ENCODE measurements at regions not wholly inside any gene's neighbourhood (a gene's known extent, or its start where the extent isn't known, plus 50 kb on each side); places are given as distances from the start of the nearest gene placed in this dataset.
A peak's percentile ranks its signal among the peaks of the same experiment; 100 is the strongest.

DNA sequence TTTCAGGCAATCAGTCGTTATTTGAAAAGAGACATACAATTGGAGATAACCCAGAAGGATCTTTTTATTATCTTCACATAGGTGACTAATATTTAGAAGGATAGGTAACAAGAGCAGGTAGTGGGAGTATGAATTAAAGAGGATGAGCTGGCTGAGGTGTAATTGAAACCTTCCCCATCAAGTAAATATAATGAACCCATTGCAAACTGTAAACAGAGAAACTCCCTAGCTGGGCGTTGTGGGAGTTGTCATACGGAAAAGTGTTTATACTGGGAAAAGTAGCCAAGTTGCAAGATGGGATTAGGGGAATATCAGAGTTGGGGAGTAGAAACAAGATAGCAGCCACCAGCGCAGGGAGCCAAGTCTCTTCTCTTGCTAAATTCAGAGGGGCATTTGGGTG is 448.4 kb downstream of the COG6 start:
- intact Hi-C loops (cut with DNase I; ENCODE audit: low total_unique reads): no loop called here
- peaks cover 0 to 11% (median 4%) of the 10 kb centered on the region in 4 donors for H3K9me3 ChIP-seq
- DNase-seq: no peak
- no peak overlapping the region for H3K27ac ChIP-seq
- H3K4me1 ChIP-seq: no peaks in the 10 kb centered on the region
- H3K27me3 ChIP-seq: no peaks in the 10 kb centered on the region
- no peaks in the 10 kb centered on the region for H3K36me3 ChIP-seq
- H3K4me3 ChIP-seq: no peak overlapping the region
- WGBS, 5 donors: 56 to 70% (median 64%) methylated on average over 4 of the region's 4 CpGs
- no peak for TF ChIP-seq EP300 (IDR thresholded peaks at IDR 0.05)

DNA sequence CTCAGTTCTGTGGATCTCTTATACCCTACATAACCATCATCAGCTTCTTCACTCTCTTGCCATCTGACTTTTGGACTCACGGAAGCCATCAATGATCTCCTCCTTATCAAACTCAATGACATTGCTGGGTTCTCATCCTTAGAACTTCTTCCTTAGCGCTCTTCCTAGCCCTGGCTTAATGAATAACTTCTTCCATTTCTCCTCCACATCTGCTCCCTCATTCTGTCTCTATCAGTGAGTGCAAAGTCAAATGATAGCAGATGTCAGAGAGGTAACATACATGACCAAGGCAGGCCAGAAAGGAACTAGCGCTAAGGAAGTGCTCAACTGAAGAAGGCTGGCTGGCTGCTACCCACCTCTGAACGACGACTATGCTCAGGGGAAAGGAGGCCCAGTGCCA is 449.8 kb downstream of the COG6 start:
- DNase-seq: no peak
- Histone ChIP-seq H3K9me3 (no peaks in the 10 kb centered on the region), H3K27me3 (no peaks in the 10 kb centered on the region), H3K4me1 (no peaks in the 10 kb centered on the region), H3K36me3 (no peaks in the 10 kb centered on the region), H3K27ac (no peak overlapping the region), H3K4me3 (no peak overlapping the region)
- intact Hi-C loops (cut with DNase I; ENCODE audit: low total_unique reads): no loop called here
- WGBS, 5 donors: 88 to 93% (median 90%) methylated on average over 5 of the region's 5 CpGs
- TF ChIP-seq POLR2A (IDR thresholded peaks at IDR 0.05): no peak
- no peak for TF ChIP-seq POLR2AphosphoS5 (IDR thresholded peaks at IDR 0.05)
- TF ChIP-seq, protein P1, sequence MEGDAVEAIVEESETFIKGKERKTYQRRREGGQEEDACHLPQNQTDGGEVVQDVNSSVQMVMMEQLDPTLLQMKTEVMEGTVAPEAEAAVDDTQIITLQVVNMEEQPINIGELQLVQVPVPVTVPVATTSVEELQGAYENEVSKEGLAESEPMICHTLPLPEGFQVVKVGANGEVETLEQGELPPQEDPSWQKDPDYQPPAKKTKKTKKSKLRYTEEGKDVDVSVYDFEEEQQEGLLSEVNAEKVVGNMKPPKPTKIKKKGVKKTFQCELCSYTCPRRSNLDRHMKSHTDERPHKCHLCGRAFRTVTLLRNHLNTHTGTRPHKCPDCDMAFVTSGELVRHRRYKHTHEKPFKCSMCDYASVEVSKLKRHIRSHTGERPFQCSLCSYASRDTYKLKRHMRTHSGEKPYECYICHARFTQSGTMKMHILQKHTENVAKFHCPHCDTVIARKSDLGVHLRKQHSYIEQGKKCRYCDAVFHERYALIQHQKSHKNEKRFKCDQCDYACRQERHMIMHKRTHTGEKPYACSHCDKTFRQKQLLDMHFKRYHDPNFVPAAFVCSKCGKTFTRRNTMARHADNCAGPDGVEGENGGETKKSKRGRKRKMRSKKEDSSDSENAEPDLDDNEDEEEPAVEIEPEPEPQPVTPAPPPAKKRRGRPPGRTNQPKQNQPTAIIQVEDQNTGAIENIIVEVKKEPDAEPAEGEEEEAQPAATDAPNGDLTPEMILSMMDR (IDR thresholded peaks at IDR 0.05): no peak
- no peak for TF ChIP-seq EP300 (IDR thresholded peaks at IDR 0.05)

DNA sequence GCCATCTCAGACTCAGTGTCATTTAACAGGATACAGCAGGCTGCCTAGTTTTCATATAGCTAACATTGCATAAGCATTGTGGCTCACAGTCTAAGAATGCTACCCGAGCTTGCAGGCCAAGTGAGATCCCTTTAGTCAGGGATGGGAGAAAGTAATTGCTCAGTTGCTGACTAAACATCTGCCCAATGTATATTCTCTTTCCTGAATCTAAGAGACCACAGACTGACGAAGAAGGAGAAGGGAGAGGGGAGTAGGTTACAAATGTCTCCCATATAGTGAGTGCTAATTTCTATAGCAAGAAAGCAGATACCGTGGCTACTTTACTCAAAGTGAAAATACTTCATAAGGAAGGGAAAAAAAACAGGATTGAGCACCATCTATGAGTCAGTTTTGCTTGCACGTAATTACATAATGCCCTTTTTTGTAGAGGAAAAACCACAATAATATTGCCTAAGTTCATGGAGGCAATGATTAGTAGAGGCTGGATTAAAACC is 453.9 kb downstream of the COG6 start:
- no peaks in the 10 kb centered on the region for H3K27me3 ChIP-seq
- H3K4me3 ChIP-seq: no peak overlapping the region
- no peaks in the 10 kb centered on the region for H3K9me3 ChIP-seq
- H3K27ac ChIP-seq: peak overlapping the region in 2 of 5 donors; percentile 11 to 15
- TF ChIP-seq EP300 (IDR thresholded peaks at IDR 0.05) (no peak), POLR2A (IDR thresholded peaks at IDR 0.05) (no peak), POLR2AphosphoS5 (IDR thresholded peaks at IDR 0.05) (no peak)
- TF ChIP-seq, protein P1 (IDR thresholded peaks at IDR 0.05): no peak
- H3K36me3 ChIP-seq: no peaks in the 10 kb centered on the region
- intact Hi-C loops (cut with DNase I; ENCODE audit: low total_unique reads): no loop called here
- DNase-seq: no peak
- 63 to 85% (median 74%) methylated on average over 4 of the region's 4 CpGs for WGBS, 5 donors
- peaks cover 0 to 8% (median 2%) of the 10 kb centered on the region in 4 donors for H3K4me1 ChIP-seq

DNA sequence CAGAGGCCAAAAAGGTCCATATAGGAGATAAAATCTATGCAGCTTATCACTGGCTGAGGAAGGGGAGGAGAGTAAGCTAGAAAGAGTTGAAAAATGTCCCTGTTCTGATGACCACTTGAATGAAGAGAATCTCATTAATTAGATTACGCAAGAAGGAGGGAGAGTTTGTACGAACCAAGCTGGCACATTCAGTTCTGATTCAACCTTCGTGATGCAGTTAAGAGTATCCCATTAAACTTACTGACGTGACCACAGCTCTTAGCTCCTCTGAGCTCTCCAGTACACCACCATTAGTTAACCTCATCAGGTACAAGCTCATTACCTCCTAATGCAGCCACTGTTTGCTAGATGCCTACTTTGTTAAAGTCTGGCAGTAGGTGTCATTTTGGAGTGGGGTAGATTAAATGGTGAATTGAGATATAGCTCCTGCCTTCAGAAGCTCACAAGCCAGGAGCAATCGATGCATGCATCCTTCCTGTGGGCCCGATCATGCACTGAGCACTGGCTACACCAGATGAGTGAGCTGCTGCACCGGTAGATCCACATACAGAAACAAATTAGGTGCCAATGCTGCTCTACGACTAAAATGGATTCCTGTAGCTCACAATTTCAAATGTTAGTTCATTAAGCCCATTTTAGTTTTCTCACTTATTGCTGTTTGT is 458.3 kb downstream of the COG6 start:
- Histone ChIP-seq H3K4me3 (no peak overlapping the region), H3K27ac (peak overlapping the region in 3 of 5 donors; percentile 6 to 86 (median 74)), H3K4me1 (peaks cover 0 to 26% (median 11%) of the 10 kb centered on the region in 4 donors), H3K36me3 (no peaks in the 10 kb centered on the region), H3K9me3 (no peaks in the 10 kb centered on the region), H3K27me3 (no peaks in the 10 kb centered on the region)
- intact Hi-C loops (cut with DNase I; ENCODE audit: low total_unique reads): no loop called here
- DNase-seq: no peak
- peak in 1 of 3 donors; percentile 26 for TF ChIP-seq POLR2AphosphoS5 (IDR thresholded peaks at IDR 0.05)
- TF ChIP-seq, protein P1 (IDR thresholded peaks at IDR 0.05): no peak
- peak; percentile 88 for TF ChIP-seq EP300 (IDR thresholded peaks at IDR 0.05)
- WGBS, 5 donors: 86 to 93% (median 87%) methylated on average over 8 of the region's 8 CpGs

DNA sequence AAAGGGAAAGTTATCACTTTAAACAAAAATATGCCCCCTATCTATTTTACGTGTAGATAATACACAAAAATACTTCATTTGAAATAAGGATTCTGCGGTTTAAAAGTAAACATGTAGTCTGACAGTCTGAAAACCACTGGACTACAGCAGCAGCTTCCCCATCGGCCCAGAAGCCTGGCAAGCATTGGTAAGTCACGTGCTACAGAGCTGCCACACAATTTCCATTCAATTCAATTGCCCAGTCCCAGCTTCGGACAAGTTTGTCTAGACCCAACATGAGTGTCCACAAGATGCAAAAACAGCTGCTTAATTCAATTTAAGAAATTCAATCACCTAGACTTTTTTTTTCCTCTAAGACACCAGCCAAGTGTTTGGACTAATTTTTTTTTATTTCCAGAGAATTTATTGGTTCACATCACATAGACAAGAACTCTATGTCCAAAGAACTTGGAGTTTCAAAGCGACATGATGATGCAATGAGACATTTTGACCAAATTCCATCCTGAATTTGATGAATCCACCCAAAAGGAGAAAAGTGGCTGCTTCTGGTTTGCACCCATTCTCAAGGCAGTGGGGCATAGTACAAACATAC is 458.9 kb downstream of the COG6 start:
- intact Hi-C loops (cut with DNase I; ENCODE audit: low total_unique reads): no loop called here
- Histone ChIP-seq H3K4me1 (peaks cover 0 to 26% (median 11%) of the 10 kb centered on the region in 4 donors), H3K4me3 (no peak overlapping the region), H3K36me3 (no peaks in the 10 kb centered on the region), H3K27ac (peak overlapping the region in 4 of 5 donors; percentile 6 to 86 (median 78)), H3K27me3 (no peaks in the 10 kb centered on the region), H3K9me3 (no peaks in the 10 kb centered on the region)
- TF ChIP-seq EP300 (IDR thresholded peaks at IDR 0.05): no peak
- no peak for TF ChIP-seq POLR2AphosphoS5 (IDR thresholded peaks at IDR 0.05)
- TF ChIP-seq, protein P1 (IDR thresholded peaks at IDR 0.05): no peak
- TF ChIP-seq POLR2A (IDR thresholded peaks at IDR 0.05): no peak
- 65 to 84% (median 73%) methylated on average over 6 of the region's 6 CpGs for WGBS, 5 donors
- no peak for DNase-seq
